ENCODE measurements at regions not wholly inside any gene's neighbourhood (a gene's known extent, or its start where the extent isn't known, plus 50 kb on each side); places are given as distances from the start of the nearest gene placed in this dataset.

GRCh38 chr14:97624985-97625384 is 827.8 kb downstream of the VRK1 start:
- no peak for DNase-seq
- Mint-ChIP-seq H3K27ac (ENCODE audit: unreplicated experiment) (no peak overlapping the region), H3K4me3 (ENCODE audit: unreplicated experiment) (no peak overlapping the region), H3K36me3 (ENCODE audit: insufficient read depth, unreplicated experiment) (no peaks in the 10 kb centered on the region), H3K9me3 (ENCODE audit: unreplicated experiment) (no peaks in the 10 kb centered on the region), H3K4me1 (ENCODE audit: low read depth, unreplicated experiment) (no peaks in the 10 kb centered on the region), H3K27me3 (ENCODE audit: insufficient read depth, unreplicated experiment) (peaks cover 6% of the 10 kb centered on the region)
- BruUV-seq (replicated peaks) = no TSS peak
- Histone ChIP-seq H3K4me1 (no peaks in the 10 kb centered on the region), H3K9me3 (no peaks in the 10 kb centered on the region), H3K36me3 (ENCODE audit: control insufficient read depth, insufficient read depth, low read length) (no peaks in the 10 kb centered on the region), H3K27me3 (replicated peaks; ENCODE audit: control insufficient read depth, insufficient read depth, low read length) (no peaks in the 10 kb centered on the region), H3K4me3 (ENCODE audit: low read depth, low read length) (no peak overlapping the region)
- TF ChIP-seq CTCF (IDR thresholded peaks at IDR 0.05; ENCODE audit: insufficient read depth in 1 of 2, low read depth in 1 of 2, low read length in 1 of 2, severe bottlenecking in 1 of 2, unreplicated experiment in 1 of 2) = no peak
- intact Hi-C loops (cut with micrococcal nuclease; ENCODE audit: unreplicated experiment) = no loop called here
- ChIA-PET POLR2A (no interaction called here), CTCF (no interaction called here)

DNA sequence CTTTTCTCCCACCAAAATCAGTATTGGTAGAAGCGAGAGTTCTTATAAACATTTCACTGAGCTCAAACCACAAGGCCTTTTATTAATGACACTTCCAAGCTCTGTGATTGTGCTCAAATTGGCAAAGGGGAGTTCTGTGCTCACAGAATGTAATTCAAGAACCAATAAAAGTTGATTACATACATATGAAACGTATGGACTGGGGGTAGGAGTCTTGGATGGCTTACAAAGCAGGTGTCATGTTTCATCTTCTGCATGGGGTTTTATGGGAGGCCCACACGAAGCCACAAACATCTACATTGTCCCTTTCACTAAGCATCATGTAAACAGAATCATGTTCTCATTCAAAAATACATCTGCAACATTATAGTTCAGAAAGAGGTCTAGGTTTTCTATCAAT is 828.3 kb downstream of the VRK1 start:
- Mint-ChIP-seq H3K4me3 (ENCODE audit: unreplicated experiment) (no peak overlapping the region), H3K27me3 (ENCODE audit: insufficient read depth, unreplicated experiment) (peaks cover 6% of the 10 kb centered on the region), H3K36me3 (ENCODE audit: insufficient read depth, unreplicated experiment) (no peaks in the 10 kb centered on the region), H3K27ac (ENCODE audit: unreplicated experiment) (no peak overlapping the region), H3K4me1 (ENCODE audit: low read depth, unreplicated experiment) (no peaks in the 10 kb centered on the region), H3K9me3 (ENCODE audit: unreplicated experiment) (no peaks in the 10 kb centered on the region)
- BruUV-seq (replicated peaks) = no TSS peak
- no peaks in the 10 kb centered on the region for H3K9me3 ChIP-seq
- POLR2A ChIA-PET = no interaction called here
- no peak for DNase-seq
- H3K4me1 ChIP-seq = no peaks in the 10 kb centered on the region
- no peak overlapping the region for H3K4me3 ChIP-seq (ENCODE audit: low read depth, low read length)
- CTCF ChIA-PET = no interaction called here
- H3K36me3 ChIP-seq (ENCODE audit: control insufficient read depth, insufficient read depth, low read length) = no peaks in the 10 kb centered on the region
- intact Hi-C loops (cut with micrococcal nuclease; ENCODE audit: unreplicated experiment) = no loop called here
- no peak for TF ChIP-seq CTCF (IDR thresholded peaks at IDR 0.05; ENCODE audit: insufficient read depth in 1 of 2, low read depth in 1 of 2, low read length in 1 of 2, severe bottlenecking in 1 of 2, unreplicated experiment in 1 of 2)
- no peaks in the 10 kb centered on the region for H3K27me3 ChIP-seq (replicated peaks; ENCODE audit: control insufficient read depth, insufficient read depth, low read length)

- peaks cover 6% of the 10 kb centered on the region for H3K27me3 Mint-ChIP-seq (ENCODE audit: insufficient read depth, unreplicated experiment)
- ChIA-PET CTCF (no interaction called here), POLR2A (no interaction called here)
- Histone ChIP-seq H3K4me1 (no peaks in the 10 kb centered on the region), H3K36me3 (ENCODE audit: control insufficient read depth, insufficient read depth, low read length) (no peaks in the 10 kb centered on the region), H3K27me3 (replicated peaks; ENCODE audit: control insufficient read depth, insufficient read depth, low read length) (no peaks in the 10 kb centered on the region), H3K9me3 (no peaks in the 10 kb centered on the region), H3K4me3 (ENCODE audit: low read depth, low read length) (no peak overlapping the region)
- no peaks in the 10 kb centered on the region for H3K4me1 Mint-ChIP-seq (ENCODE audit: low read depth, unreplicated experiment)
- intact Hi-C loops (cut with micrococcal nuclease; ENCODE audit: unreplicated experiment) = no loop called here
- no peaks in the 10 kb centered on the region for H3K9me3 Mint-ChIP-seq (ENCODE audit: unreplicated experiment)
- TF ChIP-seq CTCF (IDR thresholded peaks at IDR 0.05; ENCODE audit: insufficient read depth in 1 of 2, low read depth in 1 of 2, low read length in 1 of 2, severe bottlenecking in 1 of 2, unreplicated experiment in 1 of 2) = no peak
- H3K36me3 Mint-ChIP-seq (ENCODE audit: insufficient read depth, unreplicated experiment) = no peaks in the 10 kb centered on the region
- no peak overlapping the region for H3K27ac Mint-ChIP-seq (ENCODE audit: unreplicated experiment)
- H3K4me3 Mint-ChIP-seq (ENCODE audit: unreplicated experiment) = no peak overlapping the region
- no TSS peak for BruUV-seq (replicated peaks)
- DNase-seq = no peak
These were observed 828.9 kb downstream of the VRK1 start for GRCh38 chr14:97626088-97626487.

Data from Caco-2 (cell line).